ENCODE measurements at regions not wholly inside any gene's neighbourhood (a gene's known extent, or its start where the extent isn't known, plus 50 kb on each side); places are given as distances from the start of the nearest gene placed in this dataset.

DNA sequence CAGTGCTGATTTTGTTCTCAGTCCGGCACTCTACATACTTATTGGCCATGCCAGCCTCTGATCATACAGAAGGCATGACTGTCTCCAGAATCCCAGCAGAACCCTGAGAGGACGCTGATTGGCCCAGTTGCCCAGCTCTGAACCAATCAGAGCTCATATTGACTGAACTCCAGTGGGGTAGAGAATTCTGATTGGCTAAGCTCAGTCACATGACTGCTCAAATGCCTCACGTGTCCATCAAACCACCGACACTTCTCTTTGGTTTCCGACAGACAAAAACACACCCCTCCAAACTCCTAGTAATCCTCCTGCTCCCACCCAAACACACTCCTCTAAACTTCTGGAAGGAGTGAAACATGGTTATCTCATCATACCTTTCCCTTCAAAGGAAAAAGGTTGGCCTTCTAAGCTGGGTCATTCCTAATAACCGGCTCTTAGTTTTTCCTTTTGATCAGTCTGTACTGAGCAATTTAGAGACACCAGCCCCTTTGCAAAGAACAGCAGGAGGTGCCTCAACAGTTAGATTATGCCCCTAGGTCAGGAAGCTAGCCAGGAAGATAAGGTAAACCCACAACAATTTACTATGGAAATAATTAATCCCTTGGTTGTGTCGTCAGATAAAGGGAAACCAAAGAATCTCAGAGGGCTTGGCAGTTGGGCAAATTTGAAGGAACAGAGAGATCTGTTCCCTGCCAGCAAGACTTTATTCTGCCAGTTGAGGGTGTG, 187.8 kb downstream of the TLE3 start:
- H3K4me3 ChIP-seq (ENCODE audit: low read depth, low read length), result no peak overlapping the region
- TF ChIP-seq, protein P1, sequence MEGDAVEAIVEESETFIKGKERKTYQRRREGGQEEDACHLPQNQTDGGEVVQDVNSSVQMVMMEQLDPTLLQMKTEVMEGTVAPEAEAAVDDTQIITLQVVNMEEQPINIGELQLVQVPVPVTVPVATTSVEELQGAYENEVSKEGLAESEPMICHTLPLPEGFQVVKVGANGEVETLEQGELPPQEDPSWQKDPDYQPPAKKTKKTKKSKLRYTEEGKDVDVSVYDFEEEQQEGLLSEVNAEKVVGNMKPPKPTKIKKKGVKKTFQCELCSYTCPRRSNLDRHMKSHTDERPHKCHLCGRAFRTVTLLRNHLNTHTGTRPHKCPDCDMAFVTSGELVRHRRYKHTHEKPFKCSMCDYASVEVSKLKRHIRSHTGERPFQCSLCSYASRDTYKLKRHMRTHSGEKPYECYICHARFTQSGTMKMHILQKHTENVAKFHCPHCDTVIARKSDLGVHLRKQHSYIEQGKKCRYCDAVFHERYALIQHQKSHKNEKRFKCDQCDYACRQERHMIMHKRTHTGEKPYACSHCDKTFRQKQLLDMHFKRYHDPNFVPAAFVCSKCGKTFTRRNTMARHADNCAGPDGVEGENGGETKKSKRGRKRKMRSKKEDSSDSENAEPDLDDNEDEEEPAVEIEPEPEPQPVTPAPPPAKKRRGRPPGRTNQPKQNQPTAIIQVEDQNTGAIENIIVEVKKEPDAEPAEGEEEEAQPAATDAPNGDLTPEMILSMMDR (conservative IDR thresholded peaks at IDR 0.05; ENCODE audit: low read depth, low read length), result no peak
- DNase-seq (ENCODE audit: low read depth), result no peak

GRCh38 chr15:69910514-69910913, 187.2 kb downstream of the TLE3 start:
- H3K4me3 ChIP-seq (ENCODE audit: low read depth, low read length), result no peak overlapping the region
- no peak for DNase-seq (ENCODE audit: low read depth)
- TF ChIP-seq, protein P1 (conservative IDR thresholded peaks at IDR 0.05; ENCODE audit: low read depth, low read length), result no peak

DNA sequence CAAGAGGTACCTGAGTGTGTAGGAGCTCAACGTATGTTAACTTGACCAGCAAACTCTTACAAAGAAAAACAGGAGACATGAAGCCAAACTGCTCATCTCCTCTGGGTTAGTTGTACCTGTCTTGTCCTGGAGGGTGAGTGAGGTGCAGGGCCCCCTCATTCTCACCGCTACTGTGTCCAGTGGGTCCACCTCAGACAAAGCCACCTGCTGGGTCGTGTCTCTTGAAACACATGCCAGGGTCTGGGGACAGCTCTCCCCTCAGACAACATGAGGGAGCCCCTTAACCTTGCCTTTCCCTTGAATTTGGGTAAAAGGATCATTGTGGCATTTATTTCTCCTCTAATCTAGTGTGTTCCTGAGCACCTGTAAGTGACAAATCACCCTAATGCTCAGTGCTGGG, 185.6 kb downstream of the TLE3 start:
- H3K4me3 ChIP-seq (ENCODE audit: low read depth, low read length), result no peak overlapping the region
- TF ChIP-seq, protein P1 (conservative IDR thresholded peaks at IDR 0.05; ENCODE audit: low read depth, low read length), result no peak
- no peak for DNase-seq (ENCODE audit: low read depth)

DNA sequence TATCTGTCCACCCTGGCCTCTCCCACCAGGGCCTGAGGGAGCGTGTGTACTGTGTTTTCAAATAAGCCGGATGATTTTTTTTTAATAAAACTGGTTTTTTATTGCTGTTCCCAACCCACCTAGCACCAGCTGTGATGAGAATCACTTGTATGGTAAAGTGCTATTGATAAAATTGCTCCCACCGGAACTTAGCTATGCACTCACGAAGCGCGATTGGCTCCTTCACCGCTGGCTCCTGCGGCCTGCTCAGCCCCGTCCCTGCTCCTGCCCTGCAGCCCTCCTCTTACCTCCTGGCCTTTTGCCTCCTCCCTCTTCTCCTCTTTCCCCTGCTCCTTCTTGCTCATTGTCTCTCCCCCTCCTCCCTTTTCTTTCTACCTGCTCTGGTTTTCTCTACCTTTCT, 183.7 kb downstream of the TLE3 start:
- no peak overlapping the region for H3K4me3 ChIP-seq (ENCODE audit: low read depth, low read length)
- DNase-seq (ENCODE audit: low read depth), result no peak
- TF ChIP-seq, protein P1 (conservative IDR thresholded peaks at IDR 0.05; ENCODE audit: low read depth, low read length), result no peak

- TF ChIP-seq, protein P1 (conservative IDR thresholded peaks at IDR 0.05; ENCODE audit: low read depth, low read length), result no peak
- no peak overlapping the region for H3K4me3 ChIP-seq (ENCODE audit: low read depth, low read length)
- no peak for DNase-seq (ENCODE audit: low read depth)
These were observed 182.8 kb downstream of the TLE3 start for GRCh38 chr15:69914960-69915359.

DNA sequence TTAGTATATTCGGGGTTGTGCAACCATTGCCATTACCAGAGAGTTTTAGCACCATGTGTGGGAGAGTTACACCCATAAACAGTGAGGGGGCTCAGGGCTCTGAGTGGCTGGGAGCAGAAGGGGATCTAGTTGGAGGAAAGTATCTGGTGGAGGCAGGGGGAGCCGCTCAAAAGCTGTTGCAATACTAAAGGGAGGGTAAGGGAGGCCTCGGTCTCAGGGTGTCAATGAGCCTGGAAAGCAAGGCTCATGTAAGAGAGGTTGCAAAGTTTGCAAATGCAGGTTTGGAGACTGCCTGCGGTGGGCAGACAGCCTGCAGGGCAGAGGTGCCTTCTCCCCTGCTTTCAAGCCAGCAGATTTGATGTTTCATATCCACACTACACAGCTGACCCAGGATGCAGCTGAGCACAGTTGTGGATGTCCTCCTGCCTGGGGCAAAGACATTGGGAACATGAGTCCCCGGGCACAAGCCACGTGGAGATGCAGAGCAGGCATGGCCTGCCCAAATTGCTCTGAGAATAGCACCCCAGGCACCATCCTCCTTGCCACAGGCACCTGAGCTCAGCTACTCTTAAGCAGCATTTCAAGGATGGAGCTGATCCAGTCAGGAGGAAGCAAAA, 181.4 kb downstream of the TLE3 start:
- H3K4me3 ChIP-seq (ENCODE audit: low read depth, low read length), result no peak overlapping the region
- DNase-seq (ENCODE audit: low read depth), result no peak
- TF ChIP-seq, protein P1 (conservative IDR thresholded peaks at IDR 0.05; ENCODE audit: low read depth, low read length), result no peak

DNA sequence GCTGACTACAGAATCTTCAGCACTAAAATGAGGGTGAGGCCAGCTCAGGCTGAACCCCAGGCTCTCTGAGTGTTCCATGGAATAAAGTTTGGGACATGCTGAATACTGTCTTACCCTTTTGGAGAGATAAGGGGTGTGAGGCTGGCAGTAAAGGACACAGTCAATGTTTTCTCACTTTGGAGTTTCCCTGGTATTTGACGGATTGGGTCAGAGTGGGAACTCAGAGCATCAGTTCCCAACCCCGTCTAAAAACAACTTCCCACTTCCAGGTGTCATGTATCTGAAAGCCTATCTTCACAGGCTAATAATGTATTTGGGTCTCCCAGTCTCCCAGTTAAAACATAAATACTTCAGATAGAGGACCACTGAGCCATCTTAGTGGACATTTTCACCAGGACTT, 180.7 kb downstream of the TLE3 start:
- TF ChIP-seq, protein P1 (conservative IDR thresholded peaks at IDR 0.05; ENCODE audit: low read depth, low read length), result no peak

More for the DNA sequence above, 180.7 kb downstream of the TLE3 start:
- no peak overlapping the region for H3K4me3 ChIP-seq (ENCODE audit: low read depth, low read length)
- no peak for DNase-seq (ENCODE audit: low read depth)

All from epithelial cell of proximal tubule (primary cell).